OCI-M2 (cell line): ENCODE measurements at regions not wholly inside any gene's neighbourhood (a gene's known extent, or its start where the extent isn't known, plus 50 kb on each side); places are given as distances from the start of the nearest gene placed in this dataset.
"Not testable (repeated sequence)": the region's sequence is repeated elsewhere in the genome, so short reads cannot be mapped to it uniquely, and the experiment has no call there.

Source experiments
- DNase-seq: peaks from one replicate; lab custom pipeline; 2025; ENCODE audit not compliant: unreplicated experiment; lab: John Stamatoyannopoulos, UW

GRCh38 chr12:77229640-77230442 is 164.5 kb upstream of the E2F7 start:
- no peak for DNase-seq

DNA sequence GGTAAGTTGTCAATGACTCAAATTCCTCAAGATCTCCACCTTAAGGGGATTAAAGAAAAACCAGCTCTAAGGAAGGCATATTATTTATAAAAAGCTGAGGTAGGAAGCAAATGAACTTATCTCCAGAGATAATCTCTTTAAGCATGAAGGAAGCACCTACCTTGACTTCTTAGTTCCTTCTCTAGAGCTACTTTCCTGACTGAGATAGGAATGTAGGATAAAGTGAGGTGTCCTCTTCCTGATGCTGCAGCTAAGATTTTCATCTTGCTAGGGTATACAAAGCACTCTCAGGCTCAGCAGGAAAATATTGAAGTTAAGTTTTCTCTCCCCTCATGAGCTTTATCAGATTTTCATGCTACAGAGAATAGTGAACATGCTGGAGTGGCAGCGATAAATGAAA is 163.0 kb upstream of the E2F7 start:
- DNase-seq = no peak

GRCh38 chr12:77226368-77226767 is 161.0 kb upstream of the E2F7 start:
- no peak for DNase-seq

DNA sequence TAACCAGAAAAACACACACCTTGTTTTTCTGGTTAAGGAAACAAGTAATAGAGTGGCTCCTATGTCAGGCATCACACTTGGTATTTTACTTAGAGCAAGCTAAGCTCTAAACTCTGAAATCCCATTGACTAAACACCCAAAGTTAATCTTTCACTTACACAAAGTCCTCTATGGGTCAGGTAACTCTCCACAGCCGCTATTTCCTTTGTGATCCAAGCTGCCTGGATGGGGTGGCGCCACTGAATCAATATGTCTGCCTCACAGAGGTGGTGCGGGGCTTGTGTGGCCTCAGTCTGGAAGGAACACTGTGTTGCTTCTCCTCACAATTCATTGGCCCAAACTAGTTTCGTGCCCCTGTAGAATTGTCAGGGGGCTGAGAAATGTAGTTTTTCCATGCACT is 160.0 kb upstream of the E2F7 start:
- no peak for DNase-seq

DNA sequence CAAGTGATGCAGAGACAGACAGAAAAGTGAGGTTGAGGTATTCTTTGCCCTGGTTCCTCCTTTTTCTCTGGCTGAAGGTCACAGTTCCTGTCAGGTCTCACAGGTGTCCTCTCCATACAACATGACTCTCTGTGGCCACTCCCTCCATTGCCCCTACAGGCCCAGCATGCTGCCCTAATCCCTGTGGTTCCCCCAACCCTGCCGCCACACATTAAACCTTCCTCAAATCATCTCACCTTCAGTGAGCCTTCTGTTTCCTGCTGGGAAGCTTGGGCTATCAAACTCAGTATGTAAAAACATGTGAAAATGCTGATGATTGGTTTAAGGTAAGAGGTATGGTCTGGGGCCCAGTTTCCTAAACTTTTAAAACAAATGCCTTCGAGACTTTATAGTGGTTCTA is 159.0 kb upstream of the E2F7 start:
- no peak for DNase-seq

DNA sequence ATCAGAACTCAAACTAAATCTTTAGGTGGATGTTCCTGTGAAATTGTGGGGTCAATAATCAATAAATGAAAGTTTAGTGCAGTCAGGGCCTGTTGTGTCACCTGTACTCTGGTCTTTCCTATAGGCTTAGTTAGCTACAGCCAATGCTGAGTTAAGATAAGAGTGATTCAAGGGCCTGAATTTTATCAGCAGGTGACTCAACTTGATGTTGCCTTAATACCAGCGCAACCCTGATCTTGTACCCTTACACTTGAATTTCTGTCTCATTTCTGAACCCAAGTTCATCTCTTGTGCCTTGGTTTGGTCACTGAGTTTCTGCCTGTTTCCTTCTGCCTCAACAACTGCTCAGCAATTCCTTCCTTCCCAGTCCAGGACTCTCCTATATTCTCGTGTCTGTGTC is 157.0 kb upstream of the E2F7 start:
- DNase-seq = no peak

- DNase-seq = no peak
Measured at GRCh38 chr12:77220586-77220985, 155.2 kb upstream of the E2F7 start.

DNA sequence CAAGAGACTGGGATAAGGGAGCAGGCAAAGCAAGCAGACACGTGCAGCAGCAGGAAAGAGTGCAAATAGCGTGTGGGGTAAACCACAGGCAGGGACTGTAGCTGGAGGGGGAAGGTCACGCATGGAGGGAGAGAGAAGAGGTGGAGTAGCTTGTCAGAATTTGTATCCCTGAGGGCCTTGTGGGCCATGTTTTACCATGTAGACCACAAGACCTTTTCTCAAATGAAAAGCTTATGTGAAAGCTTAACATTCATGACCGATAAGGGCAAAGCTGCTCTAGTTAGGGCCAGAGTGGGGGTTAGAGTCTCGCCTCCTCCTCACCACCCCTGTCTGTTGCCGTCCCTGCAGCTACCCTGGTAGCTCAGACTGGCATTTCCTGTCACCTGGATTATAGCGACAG is 152.9 kb upstream of the E2F7 start:
- no peak for DNase-seq

DNA sequence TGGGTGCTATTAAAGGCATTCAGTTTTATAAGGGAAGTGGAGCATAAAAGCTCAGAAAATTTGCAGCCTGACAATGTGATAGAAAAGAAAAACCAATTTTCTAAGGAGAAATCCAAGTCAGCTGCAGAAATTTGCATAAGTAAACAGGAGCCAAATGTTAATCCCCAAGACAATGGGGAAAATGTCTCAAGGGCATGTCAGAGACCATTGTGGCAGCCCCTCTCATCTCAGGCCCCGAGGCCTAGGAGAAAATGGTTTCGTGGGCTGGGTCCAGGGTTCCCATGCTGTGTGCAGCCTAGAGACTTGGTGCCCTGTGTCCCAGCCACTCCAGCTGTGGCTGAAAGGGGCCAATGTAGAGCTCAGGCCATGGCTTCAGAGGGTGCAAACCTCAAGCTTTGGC is 150.8 kb upstream of the E2F7 start:
- DNase-seq = not testable (repeated sequence)

GRCh38 chr12:77214136-77214535 is 148.8 kb upstream of the E2F7 start:
- no peak for DNase-seq

GRCh38 chr12:77213319-77213718 is 147.9 kb upstream of the E2F7 start:
- DNase-seq = no peak

- DNase-seq = no peak
Measured at GRCh38 chr12:77210724-77211123, 145.4 kb upstream of the E2F7 start.

DNA sequence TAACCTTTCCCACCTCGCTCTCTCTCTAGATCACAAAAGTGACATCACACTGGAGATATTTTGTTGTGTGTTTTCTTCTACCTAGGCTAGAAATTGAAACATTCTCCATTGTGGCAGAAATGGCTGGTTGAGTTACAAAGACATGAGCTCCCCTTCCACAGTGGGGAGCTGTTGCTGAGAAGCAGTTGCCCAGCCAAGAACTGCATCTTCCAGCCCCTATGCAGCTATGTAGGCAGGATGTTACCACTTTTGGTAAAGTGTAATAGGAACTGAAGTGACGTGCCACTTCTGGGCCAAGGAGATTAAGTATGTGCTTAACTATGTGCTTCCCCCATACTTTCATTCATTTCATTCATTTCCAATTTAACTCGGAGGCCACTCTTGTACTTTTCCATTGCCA is 138.7 kb upstream of the E2F7 start:
- DNase-seq = no peak

- no peak for DNase-seq
Measured at GRCh38 chr12:77202457-77203060, 137.2 kb upstream of the E2F7 start.

DNA sequence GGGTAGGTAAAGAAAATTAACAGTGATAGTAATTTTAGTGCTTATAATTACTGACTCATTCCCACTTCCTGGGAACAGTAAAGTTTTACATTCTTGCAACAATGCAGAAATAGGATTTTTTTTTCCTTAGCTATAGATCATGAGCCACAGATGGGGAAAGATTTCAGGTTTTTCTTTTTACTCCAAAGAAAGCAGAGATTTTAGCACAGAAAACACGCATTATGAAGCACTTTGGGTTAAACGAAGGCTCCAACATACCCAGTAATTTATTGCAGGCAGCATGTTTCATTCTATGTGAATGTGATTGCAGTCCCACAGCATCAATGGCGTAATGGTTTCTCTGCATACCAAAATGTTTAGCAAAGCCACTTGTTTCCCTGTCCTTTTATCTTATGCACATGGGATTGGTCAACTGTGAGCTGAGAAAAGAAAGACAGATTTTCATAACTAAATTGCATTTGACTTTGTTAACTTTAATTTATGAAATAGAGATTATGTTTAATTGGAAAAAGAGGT is 124.6 kb upstream of the E2F7 start:
- DNase-seq = no peak

GRCh38 chr12:77189458-77189857 is 124.1 kb upstream of the E2F7 start:
- no peak for DNase-seq

DNA sequence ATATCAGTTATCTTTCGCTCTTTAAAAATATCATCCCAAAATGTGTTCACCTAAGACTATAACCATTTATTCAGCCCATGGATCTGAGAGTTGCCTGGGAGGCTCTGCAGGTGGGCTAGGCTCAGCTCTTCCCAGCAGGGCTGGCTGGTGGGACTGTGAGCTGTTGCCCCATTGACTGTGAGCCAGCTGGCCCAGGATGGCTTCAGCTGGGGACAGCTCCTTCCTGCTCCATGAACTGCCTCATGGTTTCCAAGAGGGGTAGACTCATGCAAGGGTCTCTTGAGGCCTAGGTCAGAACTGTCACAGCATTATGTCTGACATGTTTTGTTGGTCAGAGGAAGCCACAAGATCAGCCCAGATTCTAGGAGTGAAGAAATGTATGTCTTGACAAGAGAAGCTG is 114.1 kb upstream of the E2F7 start:
- no peak for DNase-seq

DNA sequence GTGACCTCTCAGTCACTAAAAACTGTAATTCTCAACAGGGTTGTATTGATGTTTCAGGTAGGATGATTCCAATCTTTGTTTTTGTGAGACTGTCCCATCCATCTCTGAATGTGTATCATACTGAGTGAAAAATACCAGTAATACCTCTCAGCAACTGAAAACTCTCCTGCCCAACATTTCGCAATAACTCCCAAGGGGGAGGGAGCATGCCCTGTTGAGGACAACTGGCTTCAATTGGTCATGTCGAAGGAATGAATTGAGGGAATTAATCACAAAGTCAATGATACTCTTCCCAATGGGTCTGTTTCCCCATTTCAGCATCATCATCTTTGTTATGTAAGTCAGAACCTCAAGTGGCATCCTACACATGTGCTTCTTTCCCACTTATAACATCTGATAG is 102.4 kb upstream of the E2F7 start:
- no peak for DNase-seq

GRCh38 chr12:77166696-77167095 is 101.3 kb upstream of the E2F7 start:
- no peak for DNase-seq

GRCh38 chr12:77163074-77164038 is 98.0 kb upstream of the E2F7 start:
- DNase-seq = no peak

DNA sequence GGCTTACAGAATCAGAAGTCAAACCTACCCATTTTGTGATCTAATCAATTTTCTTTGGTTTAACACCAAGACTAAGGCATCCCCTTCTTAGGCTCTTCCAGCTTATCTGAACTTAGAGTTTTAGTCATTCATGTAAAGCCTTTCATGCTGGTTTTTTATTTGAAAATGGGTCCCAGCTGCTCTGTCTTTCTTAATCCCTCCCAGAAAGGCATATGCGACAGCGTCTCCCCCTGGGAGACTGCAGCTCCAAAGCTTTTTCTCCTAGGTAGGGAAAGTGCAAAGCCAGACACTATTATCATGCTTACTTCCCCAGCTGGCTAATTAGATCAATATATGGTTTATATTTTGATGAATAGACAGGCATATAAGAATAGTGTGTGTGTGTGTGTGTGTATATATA is 96.6 kb upstream of the E2F7 start:
- no peak for DNase-seq

- no peak for DNase-seq
Measured at GRCh38 chr12:77160931-77161330, 95.6 kb upstream of the E2F7 start.
